ENCODE measurements at regions not wholly inside any gene's neighbourhood (a gene's known extent, or its start where the extent isn't known, plus 50 kb on each side); places are given as distances from the start of the nearest gene placed in this dataset.

- no peaks in the 10 kb centered on the region for H3K4me1 ChIP-seq (ENCODE audit: control insufficient read depth, insufficient read depth, low read length)
- no peaks in the 10 kb centered on the region for H3K36me3 ChIP-seq (ENCODE audit: control insufficient read depth, insufficient read depth, low read length)
- no peak overlapping the region for H3K4me3 ChIP-seq (ENCODE audit: low read length)
- no CpG with 5 or more reads among the region's 2 CpGs for WGBS (ENCODE audit: insufficient coverage, insufficient read length)
- DNase-seq (ENCODE audit: low read depth, low spot score), result no peak
- no peaks in the 10 kb centered on the region for H3K9me3 ChIP-seq (ENCODE audit: control insufficient read depth, insufficient read depth, low read length)
- no peaks in the 10 kb centered on the region for H3K27me3 ChIP-seq (ENCODE audit: control insufficient read depth, insufficient read depth, low read length)
- H3K27ac ChIP-seq (ENCODE audit: low read length), result no peak overlapping the region
Measured at GRCh38 chr13:74850893-74851292, 631.1 kb downstream of the TBC1D4 start.

GRCh38 chr13:74847966-74848365 lies 634.0 kb downstream of the TBC1D4 start:
- no CpG with 5 or more reads among the region's 1 CpG for WGBS (ENCODE audit: insufficient coverage, insufficient read length)
- no peak overlapping the region for H3K27ac ChIP-seq (ENCODE audit: low read length)
- DNase-seq (ENCODE audit: low read depth, low spot score), result no peak
- no peaks in the 10 kb centered on the region for H3K9me3 ChIP-seq (ENCODE audit: control insufficient read depth, insufficient read depth, low read length)
- H3K4me3 ChIP-seq (ENCODE audit: low read length), result no peak overlapping the region
- H3K36me3 ChIP-seq (ENCODE audit: control insufficient read depth, insufficient read depth, low read length), result no peaks in the 10 kb centered on the region
- no peaks in the 10 kb centered on the region for H3K27me3 ChIP-seq (ENCODE audit: control insufficient read depth, insufficient read depth, low read length)
- no peaks in the 10 kb centered on the region for H3K4me1 ChIP-seq (ENCODE audit: control insufficient read depth, insufficient read depth, low read length)

GRCh38 chr13:74845806-74846205 lies 636.2 kb downstream of the TBC1D4 start:
- H3K9me3 ChIP-seq (ENCODE audit: control insufficient read depth, insufficient read depth, low read length), result no peaks in the 10 kb centered on the region
- H3K4me1 ChIP-seq (ENCODE audit: control insufficient read depth, insufficient read depth, low read length), result no peaks in the 10 kb centered on the region
- H3K4me3 ChIP-seq (ENCODE audit: low read length), result no peak overlapping the region
- H3K27me3 ChIP-seq (ENCODE audit: control insufficient read depth, insufficient read depth, low read length), result no peaks in the 10 kb centered on the region
- no peaks in the 10 kb centered on the region for H3K36me3 ChIP-seq (ENCODE audit: control insufficient read depth, insufficient read depth, low read length)
- DNase-seq (ENCODE audit: low read depth, low spot score), result no peak
- H3K27ac ChIP-seq (ENCODE audit: low read length), result no peak overlapping the region

- no peak overlapping the region for H3K27ac ChIP-seq (ENCODE audit: low read length)
- no CpG with 5 or more reads among the region's 4 CpGs for WGBS (ENCODE audit: insufficient coverage, insufficient read length)
- H3K4me3 ChIP-seq (ENCODE audit: low read length), result no peak overlapping the region
- H3K4me1 ChIP-seq (ENCODE audit: control insufficient read depth, insufficient read depth, low read length), result no peaks in the 10 kb centered on the region
- H3K9me3 ChIP-seq (ENCODE audit: control insufficient read depth, insufficient read depth, low read length), result no peaks in the 10 kb centered on the region
- H3K36me3 ChIP-seq (ENCODE audit: control insufficient read depth, insufficient read depth, low read length), result no peaks in the 10 kb centered on the region
- DNase-seq (ENCODE audit: low read depth, low spot score), result no peak
- H3K27me3 ChIP-seq (ENCODE audit: control insufficient read depth, insufficient read depth, low read length), result no peaks in the 10 kb centered on the region
Measured at GRCh38 chr13:74841651-74842050, 640.3 kb downstream of the TBC1D4 start.

GRCh38 chr13:74841123-74841522 lies 640.8 kb downstream of the TBC1D4 start:
- Histone ChIP-seq H3K36me3 (ENCODE audit: control insufficient read depth, insufficient read depth, low read length) (no peaks in the 10 kb centered on the region), H3K9me3 (ENCODE audit: control insufficient read depth, insufficient read depth, low read length) (no peaks in the 10 kb centered on the region), H3K27me3 (ENCODE audit: control insufficient read depth, insufficient read depth, low read length) (no peaks in the 10 kb centered on the region), H3K27ac (ENCODE audit: low read length) (no peak overlapping the region), H3K4me1 (ENCODE audit: control insufficient read depth, insufficient read depth, low read length) (no peaks in the 10 kb centered on the region), H3K4me3 (ENCODE audit: low read length) (no peak overlapping the region)
- WGBS (ENCODE audit: insufficient coverage, insufficient read length), result no CpG with 5 or more reads among the region's 2 CpGs
- DNase-seq (ENCODE audit: low read depth, low spot score), result no peak

- Histone ChIP-seq H3K27me3 (ENCODE audit: control insufficient read depth, insufficient read depth, low read length) (no peaks in the 10 kb centered on the region), H3K27ac (ENCODE audit: low read length) (no peak overlapping the region), H3K9me3 (ENCODE audit: control insufficient read depth, insufficient read depth, low read length) (no peaks in the 10 kb centered on the region), H3K36me3 (ENCODE audit: control insufficient read depth, insufficient read depth, low read length) (no peaks in the 10 kb centered on the region), H3K4me3 (ENCODE audit: low read length) (no peak overlapping the region), H3K4me1 (ENCODE audit: control insufficient read depth, insufficient read depth, low read length) (no peaks in the 10 kb centered on the region)
- DNase-seq (ENCODE audit: low read depth, low spot score), result no peak
Measured at GRCh38 chr13:74839656-74840055, 642.3 kb downstream of the TBC1D4 start.

GRCh38 chr13:74838096-74838495 lies 643.9 kb downstream of the TBC1D4 start:
- no CpG with 5 or more reads among the region's 5 CpGs for WGBS (ENCODE audit: insufficient coverage, insufficient read length)

GRCh38 chr13:74836628-74837027 lies 645.3 kb downstream of the TBC1D4 start:
- no CpG with 5 or more reads among the region's 1 CpG for WGBS (ENCODE audit: insufficient coverage, insufficient read length)
- H3K27me3 ChIP-seq (ENCODE audit: control insufficient read depth, insufficient read depth, low read length), result no peaks in the 10 kb centered on the region
- H3K4me1 ChIP-seq (ENCODE audit: control insufficient read depth, insufficient read depth, low read length), result no peaks in the 10 kb centered on the region
- no peak overlapping the region for H3K4me3 ChIP-seq (ENCODE audit: low read length)
- DNase-seq (ENCODE audit: low read depth, low spot score), result no peak
- no peaks in the 10 kb centered on the region for H3K9me3 ChIP-seq (ENCODE audit: control insufficient read depth, insufficient read depth, low read length)
- no peaks in the 10 kb centered on the region for H3K36me3 ChIP-seq (ENCODE audit: control insufficient read depth, insufficient read depth, low read length)
- no peak overlapping the region for H3K27ac ChIP-seq (ENCODE audit: low read length)

More at GRCh38 chr13:74838096-74838495, 643.9 kb downstream of the TBC1D4 start:
- Histone ChIP-seq H3K4me3 (ENCODE audit: low read length) (no peak overlapping the region), H3K27me3 (ENCODE audit: control insufficient read depth, insufficient read depth, low read length) (no peaks in the 10 kb centered on the region), H3K27ac (ENCODE audit: low read length) (no peak overlapping the region), H3K36me3 (ENCODE audit: control insufficient read depth, insufficient read depth, low read length) (no peaks in the 10 kb centered on the region), H3K4me1 (ENCODE audit: control insufficient read depth, insufficient read depth, low read length) (no peaks in the 10 kb centered on the region), H3K9me3 (ENCODE audit: control insufficient read depth, insufficient read depth, low read length) (no peaks in the 10 kb centered on the region)
- no peak for DNase-seq (ENCODE audit: low read depth, low spot score)

- Histone ChIP-seq H3K9me3 (ENCODE audit: control insufficient read depth, insufficient read depth, low read length) (no peaks in the 10 kb centered on the region), H3K4me3 (ENCODE audit: low read length) (no peak overlapping the region), H3K27ac (ENCODE audit: low read length) (no peak overlapping the region), H3K36me3 (ENCODE audit: control insufficient read depth, insufficient read depth, low read length) (no peaks in the 10 kb centered on the region), H3K4me1 (ENCODE audit: control insufficient read depth, insufficient read depth, low read length) (no peaks in the 10 kb centered on the region), H3K27me3 (ENCODE audit: control insufficient read depth, insufficient read depth, low read length) (no peaks in the 10 kb centered on the region)
- no peak for DNase-seq (ENCODE audit: low read depth, low spot score)
- no CpG with 5 or more reads among the region's 1 CpG for WGBS (ENCODE audit: insufficient coverage, insufficient read length)
Measured at GRCh38 chr13:74835579-74835978, 646.4 kb downstream of the TBC1D4 start.

GRCh38 chr13:74825938-74826246 lies 656.1 kb downstream of the TBC1D4 start:
- H3K9me3 ChIP-seq (ENCODE audit: control insufficient read depth, insufficient read depth, low read length), result no peaks in the 10 kb centered on the region
- no peaks in the 10 kb centered on the region for H3K27me3 ChIP-seq (ENCODE audit: control insufficient read depth, insufficient read depth, low read length)
- H3K27ac ChIP-seq (ENCODE audit: low read length), result no peak overlapping the region
- no peaks in the 10 kb centered on the region for H3K36me3 ChIP-seq (ENCODE audit: control insufficient read depth, insufficient read depth, low read length)
- H3K4me3 ChIP-seq (ENCODE audit: low read length), result no peak overlapping the region
- DNase-seq (ENCODE audit: low read depth, low spot score), result no peak
- no peaks in the 10 kb centered on the region; the same call in 1 of the 2 replicates for H3K4me1 ChIP-seq (ENCODE audit: control insufficient read depth, insufficient read depth, low read length)

- no CpG with 5 or more reads among the region's 2 CpGs for WGBS (ENCODE audit: insufficient coverage, insufficient read length)
- no peaks in the 10 kb centered on the region for H3K27me3 ChIP-seq (ENCODE audit: control insufficient read depth, insufficient read depth, low read length)
- H3K4me3 ChIP-seq (ENCODE audit: low read length), result no peak overlapping the region
- no peaks in the 10 kb centered on the region; the same call in 1 of the 2 replicates for H3K4me1 ChIP-seq (ENCODE audit: control insufficient read depth, insufficient read depth, low read length)
- H3K9me3 ChIP-seq (ENCODE audit: control insufficient read depth, insufficient read depth, low read length), result no peaks in the 10 kb centered on the region
- no peak for DNase-seq (ENCODE audit: low read depth, low spot score)
- H3K27ac ChIP-seq (ENCODE audit: low read length), result no peak overlapping the region
- H3K36me3 ChIP-seq (ENCODE audit: control insufficient read depth, insufficient read depth, low read length), result no peaks in the 10 kb centered on the region
Measured at GRCh38 chr13:74825152-74825937, 656.6 kb downstream of the TBC1D4 start.

All from iPS DF 6.9 (cell line).